ENCODE measurements at regions not wholly inside any gene's neighbourhood (a gene's known extent, or its start where the extent isn't known, plus 50 kb on each side); places are given as distances from the start of the nearest gene placed in this dataset.

GRCh38 chr9:30579810-30580209 lies 1804.6 kb upstream of the ACO1 start:
- TF ChIP-seq ZNF416 (tag by site-specific recombination; IDR thresholded peaks at IDR 0.05): no peak
- TF ChIP-seq ZSCAN4 (tag by site-specific recombination; IDR thresholded peaks at IDR 0.05): no peak
- TF ChIP-seq ZNF366 (tag by site-specific recombination; conservative IDR thresholded peaks at IDR 0.05): no peak
- no peak for TF ChIP-seq ZNF133 (tag by site-specific recombination; IDR thresholded peaks at IDR 0.05)
- no peak for TF ChIP-seq ZNF274 (IDR thresholded peaks at IDR 0.05; ENCODE audit: low read length)
- no peak for TF ChIP-seq ZNF274 (tag by site-specific recombination; IDR thresholded peaks at IDR 0.05; ENCODE audit: borderline replicate concordance)
- TF ChIP-seq, protein P1, sequence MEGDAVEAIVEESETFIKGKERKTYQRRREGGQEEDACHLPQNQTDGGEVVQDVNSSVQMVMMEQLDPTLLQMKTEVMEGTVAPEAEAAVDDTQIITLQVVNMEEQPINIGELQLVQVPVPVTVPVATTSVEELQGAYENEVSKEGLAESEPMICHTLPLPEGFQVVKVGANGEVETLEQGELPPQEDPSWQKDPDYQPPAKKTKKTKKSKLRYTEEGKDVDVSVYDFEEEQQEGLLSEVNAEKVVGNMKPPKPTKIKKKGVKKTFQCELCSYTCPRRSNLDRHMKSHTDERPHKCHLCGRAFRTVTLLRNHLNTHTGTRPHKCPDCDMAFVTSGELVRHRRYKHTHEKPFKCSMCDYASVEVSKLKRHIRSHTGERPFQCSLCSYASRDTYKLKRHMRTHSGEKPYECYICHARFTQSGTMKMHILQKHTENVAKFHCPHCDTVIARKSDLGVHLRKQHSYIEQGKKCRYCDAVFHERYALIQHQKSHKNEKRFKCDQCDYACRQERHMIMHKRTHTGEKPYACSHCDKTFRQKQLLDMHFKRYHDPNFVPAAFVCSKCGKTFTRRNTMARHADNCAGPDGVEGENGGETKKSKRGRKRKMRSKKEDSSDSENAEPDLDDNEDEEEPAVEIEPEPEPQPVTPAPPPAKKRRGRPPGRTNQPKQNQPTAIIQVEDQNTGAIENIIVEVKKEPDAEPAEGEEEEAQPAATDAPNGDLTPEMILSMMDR (tag by site-specific recombination; IDR thresholded peaks at IDR 0.05): no peak
- TF ChIP-seq ZBTB17 (tag by site-specific recombination; IDR thresholded peaks at IDR 0.05): no peak
- no peak for TF ChIP-seq MYNN (tag by site-specific recombination; IDR thresholded peaks at IDR 0.05; ENCODE audit: borderline replicate concordance)
- no peak for TF ChIP-seq AEBP2 (tag by site-specific recombination; IDR thresholded peaks at IDR 0.05; ENCODE audit: borderline replicate concordance)

Data from HEK293 (cell line).